Adrenal gland (tissue), 9 donors: ENCODE measurements at regions not wholly inside any gene's neighbourhood (a gene's known extent, or its start where the extent isn't known, plus 50 kb on each side); places are given as distances from the start of the nearest gene placed in this dataset.

ENCODE experiments used
- DNase-seq, 7 donors: peaks; one replicate each; pipeline ENCODE4 v3.0.0-alpha.2; 2019 to 2020
- H3K27ac ChIP-seq, 5 donors: fragments of 200-600 bp; sonication (generic) in 4 of 5; 1 replicate in 3 of 5; 2 replicates in 2 of 5; pipeline versions ENCODE4 v1.5.1 to v1.8.0; 2016 to 2020; ENCODE audit warnings: mild to moderate bottlenecking in 1 of 5
- H3K27me3 ChIP-seq: fragments of 200-600 bp; 2 replicates; pipeline ENCODE4 v1.8.0; 2021
- H3K36me3 ChIP-seq, 2 donors: fragments of 200-600 bp; replicated peaks in 1 of 2; 1 replicate in 1 of 2; 2 replicates in 1 of 2; pipeline versions ENCODE4 v1.5.1 to v1.8.0; 2018 to 2022
- H3K4me1 ChIP-seq, 2 donors: fragments of 200-600 bp; replicated peaks in 1 of 2; 1 replicate in 1 of 2; 2 replicates in 1 of 2; pipeline versions ENCODE4 v1.5.1 to v1.8.0; 2018 to 2021
- H3K4me3 ChIP-seq, 4 donors: fragments of 200-600 bp; sonication (generic) in 3 of 4; one replicate each; pipeline ENCODE4 v1.5.1; 2016 to 2018
- H3K9me3 ChIP-seq, 3 donors: fragments of 200-600 bp; sonication (generic) in 1 of 3; replicated peaks in 1 of 3; 1 replicate in 2 of 3; 2 replicates in 1 of 3; pipeline versions ENCODE4 v1.5.1 to v1.8.0; 2016 to 2021
- CTCF ChIP-seq, 6 experiments: fragments of 450-650 bp in 4 of 6; fragments of 200-600 bp in 2 of 6; sonication (generic) in 1 of 6; IDR thresholded peaks; 1 replicate in 5 of 6; 2 replicates in 1 of 6; pipeline versions ENCODE4 v1.5.1 to v1.8.0; 2016 to 2021; ENCODE audit warnings: antibody characterized with exemption in 6 of 6, mild to moderate bottlenecking in 2 of 6, moderate library complexity in 1 of 6
- POLR2A ChIP-seq, 2 donors: fragments of 450-650 bp; IDR thresholded peaks; one replicate each; pipeline ENCODE4 v1.6.1; 2017; ENCODE audit warnings: antibody characterized with exemption in 2 of 2, mild to moderate bottlenecking in 2 of 2, moderate library complexity in 1 of 2
- WGBS, 4 donors: extraction: QIAGEN DNeasy Blood & Tissue Kit in 2 of 4; methylation state at CpG; one replicate each; pipeline versions ENCODE4 v1.1.5 to v1.1.7; 2013 to 2017; 5-methylcytosine and 5-hydroxymethylcytosine counted together
- intact Hi-C, 2 donors: fragments of 100-400 bp; cut with DNase I; formaldehyde crosslinking; loops; one replicate each; pipeline versions ENCODE4 v1.14.1 to v1.15.0; 2022 to 2023
- donor health status: healthy with polysubstance abuse.
- donor health status: Bipolar disorder and iron deficiency.
- donor health status: DM: yes; HTN: yes; CAD: no.
- donor health status: DM: no; HTN: no; CAD: no.
- donor health status: DM: no; HTN: no; CAD: no.

- Histone ChIP-seq H3K36me3 (no peaks in the 10 kb centered on the region), H3K27ac (no peak overlapping the region), H3K4me1 (no peaks in the 10 kb centered on the region), H3K9me3 (no peaks in the 10 kb centered on the region), H3K27me3 (no peaks in the 10 kb centered on the region), H3K4me3 (no peak overlapping the region)
- 36 to 48% (median 42%) methylated on average over 16 of the region's 16 CpGs for WGBS, 4 donors
- intact Hi-C loops: no loop called here
- TF ChIP-seq POLR2A (IDR thresholded peaks at IDR 0.05) (no peak), CTCF (IDR thresholded peaks at IDR 0.05) (no peak)
- DNase-seq: no peak
Observed at GRCh38 chr16:51636920-51637769, 486.1 kb upstream of the SALL1 start.

- no peaks in the 10 kb centered on the region for H3K9me3 ChIP-seq
- no peak for TF ChIP-seq CTCF (IDR thresholded peaks at IDR 0.05)
- TF ChIP-seq POLR2A (IDR thresholded peaks at IDR 0.05): no peak
- no peaks in the 10 kb centered on the region for H3K27me3 ChIP-seq
- H3K27ac ChIP-seq: no peak overlapping the region
- 5 to 7% (median 6%) methylated on average over 4 of the region's 4 CpGs for WGBS, 4 donors
- no peaks in the 10 kb centered on the region for H3K36me3 ChIP-seq
- no peak for DNase-seq
- intact Hi-C loops: no loop called here
- no peak overlapping the region for H3K4me3 ChIP-seq
- H3K4me1 ChIP-seq: no peaks in the 10 kb centered on the region
Observed at GRCh38 chr16:51635181-51635580, 484.1 kb upstream of the SALL1 start.

GRCh38 chr16:51630076-51630475 is 479.0 kb upstream of the SALL1 start:
- WGBS, 4 donors: 49 to 64% (median 57%) methylated on average over 4 of the region's 4 CpGs
- H3K4me3 ChIP-seq: no peak overlapping the region
- no peaks in the 10 kb centered on the region for H3K36me3 ChIP-seq
- no peak for DNase-seq
- no peaks in the 10 kb centered on the region for H3K9me3 ChIP-seq
- TF ChIP-seq POLR2A (IDR thresholded peaks at IDR 0.05): no peak
- TF ChIP-seq CTCF (IDR thresholded peaks at IDR 0.05): no peak
- H3K4me1 ChIP-seq: no peaks in the 10 kb centered on the region
- intact Hi-C loops: no loop called here
- H3K27ac ChIP-seq: no peak overlapping the region
- no peaks in the 10 kb centered on the region for H3K27me3 ChIP-seq

- 67 to 81% (median 75%) methylated on average over 3 of the region's 3 CpGs for WGBS, 4 donors
- no peak for TF ChIP-seq POLR2A (IDR thresholded peaks at IDR 0.05)
- no peak for TF ChIP-seq CTCF (IDR thresholded peaks at IDR 0.05)
- intact Hi-C loops: no loop called here
Observed at GRCh38 chr16:51629576-51629975, 478.5 kb upstream of the SALL1 start.

More at GRCh38 chr16:51629576-51629975, 478.5 kb upstream of the SALL1 start:
- Histone ChIP-seq H3K27me3 (no peaks in the 10 kb centered on the region), H3K4me1 (no peaks in the 10 kb centered on the region), H3K4me3 (no peak overlapping the region), H3K27ac (no peak overlapping the region), H3K36me3 (no peaks in the 10 kb centered on the region), H3K9me3 (no peaks in the 10 kb centered on the region)
- no peak for DNase-seq
